GM18907 (cell line): ENCODE measurements at regions not wholly inside any gene's neighbourhood (a gene's known extent, or its start where the extent isn't known, plus 50 kb on each side); places are given as distances from the start of the nearest gene placed in this dataset.

Experiments
- ATAC-seq: cut with Tn5 transposase; IDR thresholded peaks from one replicate; pipeline ENCODE4 v1.9.1; 2021; ENCODE audit warnings: mild to moderate bottlenecking, moderate library complexity; ENCODE audit not compliant: unreplicated experiment

- ATAC-seq: no peak
These were observed 1679.9 kb downstream of the EFNB2 start for GRCh38 chr13:104855581-104855980.

GRCh38 chr13:104854698-104855097 lies 1680.8 kb downstream of the EFNB2 start:
- ATAC-seq: no peak

GRCh38 chr13:104854007-104854406 lies 1681.5 kb downstream of the EFNB2 start:
- no peak for ATAC-seq

DNA sequence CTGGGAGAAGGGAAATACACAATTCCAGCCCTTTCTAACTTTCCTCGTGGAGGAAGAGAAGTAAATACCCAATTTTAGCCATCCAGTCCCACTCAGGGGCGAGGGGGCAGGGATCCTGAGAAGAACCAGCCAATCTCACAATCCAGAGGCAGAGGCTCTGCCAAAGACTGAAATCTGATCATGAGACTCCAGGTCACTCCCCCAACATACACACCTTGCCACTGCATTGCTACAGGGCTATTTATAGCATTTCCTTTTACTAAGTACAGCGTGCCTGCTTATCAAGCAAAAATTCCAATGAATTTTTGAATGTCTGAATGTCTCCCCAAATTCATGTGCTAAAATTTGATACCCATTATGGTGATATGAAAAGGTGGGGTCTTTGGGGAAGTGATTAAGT lies 1687.5 kb downstream of the EFNB2 start:
- ATAC-seq: no peak

DNA sequence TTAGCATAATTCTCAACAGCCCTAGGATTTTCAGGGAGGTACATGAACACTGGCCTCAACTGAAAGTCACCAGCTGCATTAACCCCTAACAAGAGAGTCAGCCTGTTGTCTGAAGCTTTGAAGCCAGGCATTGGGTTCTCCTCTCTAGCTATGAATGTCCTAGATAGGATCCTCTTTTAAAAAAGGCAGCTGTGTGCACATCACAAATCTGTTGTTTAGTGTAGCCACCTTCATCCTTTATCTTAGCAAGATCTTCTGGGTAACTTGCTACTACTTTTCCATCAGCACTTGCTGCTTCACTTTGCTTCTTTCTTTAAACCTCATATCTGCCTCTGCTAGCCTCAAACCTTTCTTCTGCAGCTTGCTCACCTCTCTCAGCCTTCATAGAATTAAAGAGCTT lies 1692.1 kb downstream of the EFNB2 start:
- ATAC-seq: no peak

DNA sequence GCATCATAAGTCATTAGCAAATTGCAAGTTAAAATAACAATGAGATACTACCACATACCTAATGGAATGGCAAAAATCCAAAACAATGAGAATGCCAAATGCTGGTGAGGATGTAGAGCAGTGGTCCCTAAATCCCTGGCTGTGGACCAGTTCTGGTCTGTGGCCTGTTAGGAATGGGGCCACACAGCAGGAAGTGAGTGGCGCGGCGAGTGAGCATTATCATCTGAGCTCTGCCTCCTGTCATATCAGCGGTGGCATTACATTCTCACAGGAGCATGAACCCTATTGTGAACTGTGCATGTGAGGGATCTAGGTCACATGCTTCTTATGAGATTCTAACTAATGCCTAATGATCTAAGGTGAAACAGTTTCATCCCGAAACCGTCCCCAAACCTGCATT lies 1694.4 kb downstream of the EFNB2 start:
- ATAC-seq: no peak

DNA sequence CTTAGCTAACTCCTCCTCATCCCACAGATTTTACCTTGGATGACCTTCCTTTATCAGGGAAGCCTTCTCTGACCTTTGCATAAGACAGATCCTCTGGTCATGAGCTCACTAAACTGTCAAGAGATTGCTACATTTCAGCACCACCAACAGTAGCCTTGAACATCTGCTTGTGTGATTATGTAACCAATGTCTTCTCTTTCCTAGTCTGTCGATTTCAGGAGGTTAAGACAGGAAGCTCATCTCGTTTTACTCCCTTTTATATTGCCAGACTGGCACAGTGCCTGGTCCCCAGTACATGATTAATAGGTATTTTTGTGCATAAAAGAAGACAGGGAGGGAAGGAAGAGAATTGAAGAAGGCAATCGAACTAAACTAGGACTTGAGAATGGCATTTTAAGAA lies 1697.7 kb downstream of the EFNB2 start:
- no peak for ATAC-seq

DNA sequence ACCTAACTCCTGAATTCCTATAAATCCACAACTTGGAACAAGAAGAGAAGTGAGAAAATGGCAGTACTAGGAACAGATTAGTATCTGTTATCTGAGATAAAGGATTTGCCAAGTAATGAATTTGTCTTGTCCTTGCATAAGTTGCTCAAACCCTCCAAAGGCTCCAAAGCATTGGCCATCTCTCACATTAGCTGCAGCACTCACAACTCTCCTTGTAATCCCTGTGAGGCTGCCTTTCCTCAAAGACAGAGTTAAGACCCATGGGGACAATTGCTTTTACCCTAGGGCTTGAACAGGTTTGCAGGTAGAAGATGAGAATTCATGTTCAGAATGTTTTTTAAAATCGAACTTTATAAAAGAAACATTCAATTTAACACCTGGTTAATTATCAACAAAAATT lies 1702.2 kb downstream of the EFNB2 start:
- no peak for ATAC-seq

DNA sequence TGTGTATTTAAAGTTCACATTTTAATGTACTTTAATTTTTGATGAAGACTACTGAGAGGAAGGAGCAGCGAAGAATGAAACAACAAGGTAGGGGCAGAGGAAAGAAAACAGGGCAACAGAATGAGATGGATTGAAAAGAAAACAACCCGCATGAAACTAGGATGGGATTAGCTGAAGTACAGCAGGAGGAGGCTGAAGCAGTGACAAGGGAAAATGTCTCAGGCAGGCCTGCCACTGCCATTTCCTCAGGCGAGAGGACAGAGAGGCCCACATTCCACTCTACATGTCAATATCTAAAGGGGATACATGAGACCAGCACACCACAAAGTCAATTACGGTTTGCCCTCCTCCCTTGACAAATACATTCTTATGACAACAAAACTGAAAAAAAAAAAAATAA lies 1703.2 kb downstream of the EFNB2 start:
- ATAC-seq: no peak

GRCh38 chr13:104831831-104832230 lies 1703.6 kb downstream of the EFNB2 start:
- no peak for ATAC-seq

DNA sequence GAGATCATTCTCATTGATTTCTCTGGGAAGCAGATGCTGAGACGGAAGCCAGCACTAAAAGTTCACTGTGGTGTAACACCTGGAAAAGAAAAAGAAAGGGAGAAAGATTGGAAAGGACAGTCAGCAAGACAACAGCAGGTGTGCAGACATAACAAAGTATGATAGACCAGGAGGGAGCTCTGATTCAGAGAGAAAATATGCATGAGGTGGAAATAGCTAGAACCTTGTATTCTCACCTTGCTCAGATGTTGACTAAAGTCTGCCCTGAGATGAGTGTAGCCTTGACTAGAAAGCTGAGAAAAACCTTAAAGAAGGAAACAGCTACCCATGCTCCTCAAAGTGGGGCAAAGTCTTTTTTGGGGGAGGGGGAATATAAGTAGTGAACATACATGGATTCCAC lies 1711.8 kb downstream of the EFNB2 start:
- no peak for ATAC-seq

DNA sequence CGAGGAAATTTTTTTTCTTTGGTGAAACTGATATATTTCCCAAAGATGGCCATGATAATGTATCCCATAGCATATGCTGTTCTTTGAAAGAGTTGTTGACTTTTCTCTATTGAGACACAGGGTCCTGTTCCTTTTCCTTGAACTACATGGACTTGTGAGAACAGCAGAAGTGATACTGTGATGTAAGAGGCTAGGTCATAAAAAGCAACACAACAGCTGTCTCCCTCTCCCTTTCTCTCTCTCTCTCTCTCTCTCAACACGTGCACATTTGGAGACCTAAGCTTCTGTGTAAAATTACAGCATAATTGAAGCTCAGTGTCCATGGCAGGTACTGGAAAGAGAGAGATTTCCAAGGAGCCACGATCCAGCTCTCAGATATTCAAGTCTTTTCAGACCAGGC lies 1712.4 kb downstream of the EFNB2 start:
- no peak for ATAC-seq

DNA sequence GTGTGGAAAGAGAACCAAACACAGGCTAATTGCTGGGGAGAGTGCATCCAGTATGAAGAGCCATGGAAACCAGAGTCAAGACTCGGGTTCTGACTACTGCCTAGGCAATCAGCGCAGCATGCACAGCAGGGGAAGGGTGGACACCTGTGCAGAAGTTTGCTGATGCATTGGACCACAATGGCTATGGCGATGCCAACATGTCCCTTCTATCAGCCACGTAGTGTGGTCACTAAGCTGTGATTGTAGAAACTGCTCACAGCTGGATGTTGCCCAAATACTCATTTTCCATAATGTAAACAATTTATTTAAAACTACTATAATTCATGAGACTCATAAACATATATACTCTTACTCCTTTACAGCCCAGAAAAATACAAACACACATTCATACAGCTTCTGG lies 1718.2 kb downstream of the EFNB2 start:
- ATAC-seq: no peak

DNA sequence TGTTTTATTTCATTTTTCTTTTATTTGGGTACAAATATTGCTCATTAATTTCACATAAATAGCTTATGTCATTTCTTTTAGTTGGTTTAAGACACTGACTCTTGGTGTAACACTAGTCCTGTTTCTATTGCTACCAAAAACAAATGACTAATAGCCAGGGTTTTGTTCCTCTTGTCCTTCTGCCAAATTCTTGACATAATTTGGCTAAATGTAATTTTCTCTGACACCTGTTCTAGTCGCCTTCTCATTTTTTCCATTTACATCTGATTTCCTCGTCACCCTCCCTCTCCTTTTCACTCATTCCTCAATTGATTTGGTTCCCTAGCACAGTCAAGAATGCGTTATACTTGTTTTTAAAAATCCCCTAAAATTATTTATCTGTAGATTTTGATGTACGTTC lies 1718.7 kb downstream of the EFNB2 start:
- no peak for ATAC-seq

GRCh38 chr13:104810242-104810641 lies 1725.2 kb downstream of the EFNB2 start:
- ATAC-seq: no peak

GRCh38 chr13:104809483-104809882 lies 1726.0 kb downstream of the EFNB2 start:
- no peak for ATAC-seq

GRCh38 chr13:104805346-104805745 lies 1730.1 kb downstream of the EFNB2 start:
- no peak for ATAC-seq

DNA sequence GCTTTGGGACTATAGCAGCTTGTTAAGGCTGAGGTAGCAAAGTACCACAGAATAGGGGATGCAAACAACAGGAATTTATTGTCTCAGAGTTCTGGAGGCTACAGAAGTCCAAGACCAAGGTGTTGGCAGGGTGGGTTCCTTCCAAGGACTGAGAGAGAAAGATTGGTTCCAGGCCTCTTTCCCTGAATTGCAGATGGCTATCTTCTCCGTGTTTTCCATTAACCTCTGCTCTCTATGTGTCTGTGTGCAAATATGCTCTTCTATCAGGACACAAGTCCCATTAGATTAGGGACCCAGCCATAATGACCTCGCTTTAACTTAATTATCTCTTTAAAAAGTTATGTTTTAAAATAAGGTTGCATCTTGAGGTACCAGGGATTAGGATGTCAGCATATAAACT lies 1732.9 kb upstream of the SLC10A2 start:
- no peak for ATAC-seq

DNA sequence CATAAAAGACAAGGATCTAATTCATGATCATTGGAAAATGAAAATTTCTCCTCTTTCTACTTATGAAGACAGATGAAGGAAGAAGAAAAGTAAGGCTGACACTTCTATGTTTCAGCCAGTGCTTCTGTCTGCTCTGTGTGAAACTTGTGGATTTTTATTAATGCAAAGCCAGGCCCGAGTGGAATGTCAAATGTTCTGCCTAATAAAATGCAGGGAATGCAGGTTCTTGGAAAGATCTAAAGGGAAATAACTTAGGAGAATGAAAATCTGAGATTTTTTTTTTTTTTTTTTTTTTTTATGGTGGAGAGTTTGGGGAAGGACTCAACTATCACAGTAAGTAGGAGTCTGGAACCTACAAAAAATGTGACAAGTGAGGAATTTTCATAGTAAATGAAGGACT lies 1732.3 kb upstream of the SLC10A2 start:
- ATAC-seq: no peak

DNA sequence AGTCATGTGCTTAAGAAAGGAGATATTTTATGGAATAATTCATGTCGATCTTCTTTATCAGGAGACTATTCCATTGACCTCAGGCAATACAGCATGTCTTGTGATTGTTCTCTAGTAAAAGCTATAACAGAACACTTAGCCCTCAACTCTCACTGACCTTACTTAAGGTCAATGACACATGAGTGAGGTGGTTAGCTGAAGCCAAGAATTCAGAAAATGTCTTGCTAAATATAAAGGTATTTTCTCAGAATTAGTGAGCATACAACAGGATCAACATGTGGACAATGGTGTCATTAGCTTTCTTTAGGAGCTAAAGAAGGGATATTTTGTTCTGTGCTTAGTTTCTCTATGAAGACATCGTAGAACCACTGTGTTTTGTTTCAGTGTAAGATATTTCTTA lies 1730.4 kb upstream of the SLC10A2 start:
- no peak for ATAC-seq

DNA sequence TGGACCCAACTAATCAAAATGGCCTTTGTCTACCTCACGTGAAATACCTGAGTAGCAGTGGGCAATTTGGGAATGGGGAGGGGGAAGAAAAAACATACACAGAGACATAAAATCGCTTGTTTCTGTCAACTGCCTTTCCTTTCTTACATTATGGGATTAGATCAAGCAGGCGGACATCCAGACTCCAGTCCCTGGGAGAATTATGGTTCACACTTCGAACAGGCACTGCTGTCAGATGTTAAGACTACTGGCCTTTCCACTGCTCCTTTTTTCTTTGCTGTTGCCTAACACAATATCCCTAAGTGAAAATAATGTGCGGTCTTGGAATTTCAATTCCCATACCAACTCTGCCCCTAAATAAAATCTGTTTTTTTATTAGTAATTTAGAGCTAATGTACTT lies 1719.7 kb upstream of the SLC10A2 start:
- ATAC-seq: no peak

DNA sequence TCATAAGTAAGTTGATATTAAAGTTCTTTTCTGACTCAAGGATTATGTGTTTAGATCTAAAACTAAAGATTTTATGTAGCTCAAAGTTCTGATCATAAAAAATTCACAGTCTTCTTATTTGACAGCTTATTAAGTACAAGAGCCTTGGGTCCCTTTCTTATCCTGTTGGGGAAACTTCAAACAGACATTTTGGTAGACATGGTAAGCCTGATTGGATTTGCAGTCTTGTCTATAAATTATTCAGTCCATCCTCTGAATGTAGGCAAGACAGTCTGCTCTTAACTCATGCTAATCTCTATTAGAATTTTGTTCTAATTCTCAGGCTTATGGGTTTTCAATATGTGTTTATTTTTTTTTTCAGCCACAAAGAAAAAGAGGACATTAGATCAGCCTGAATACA lies 1718.7 kb upstream of the SLC10A2 start:
- ATAC-seq: no peak

GRCh38 chr13:104782741-104783140 lies 1716.5 kb upstream of the SLC10A2 start:
- no peak for ATAC-seq
